ENCODE measurements at regions not wholly inside any gene's neighbourhood (a gene's known extent, or its start where the extent isn't known, plus 50 kb on each side); places are given as distances from the start of the nearest gene placed in this dataset.

- Histone ChIP-seq H3K36me3 (ENCODE audit: low read length) (no peaks in the 10 kb centered on the region), H3K27ac (ENCODE audit: low read depth, low read length) (no peak overlapping the region), H3K79me2 (ENCODE audit: insufficient read depth, low read length) (no peaks in the 10 kb centered on the region), H3K4me3 (ENCODE audit: insufficient read depth, low read length, poor library complexity, severe bottlenecking) (no peak overlapping the region), H3F3A (ENCODE audit: insufficient read depth) (no peaks in the 10 kb centered on the region), H3K9me3 (ENCODE audit: insufficient read depth, low read length) (no peaks in the 10 kb centered on the region), H3K9ac (ENCODE audit: low read length) (no peak overlapping the region), H3K27me3 (ENCODE audit: low read length) (no peaks in the 10 kb centered on the region), H2AFZ (ENCODE audit: low read depth, low read length, severe bottlenecking) (no peak overlapping the region), H4K20me1 (ENCODE audit: low read depth, low read length) (no peaks in the 10 kb centered on the region), H3K4me2 (ENCODE audit: low read depth, low read length, poor library complexity, severe bottlenecking) (no peak overlapping the region), H3K9me2 (replicated peaks; ENCODE audit: insufficient read depth, low read length) (no peaks in the 10 kb centered on the region)
- TF ChIP-seq CTCF (IDR thresholded peaks at IDR 0.05; ENCODE audit: insufficient read depth, low read length, poor library complexity, severe bottlenecking) (no peak), EZH2phosphoT487 (conservative IDR thresholded peaks at IDR 0.05; ENCODE audit: low read length) (no peak)
These were observed 329.7 kb downstream of the NDFIP2 start for GRCh38 chr13:79810669-79811068.

GRCh38 chr13:79810018-79810417 lies 329.1 kb downstream of the NDFIP2 start:
- Histone ChIP-seq H3K9ac (ENCODE audit: low read length) (no peak overlapping the region), H3F3A (ENCODE audit: insufficient read depth) (no peaks in the 10 kb centered on the region), H3K4me2 (ENCODE audit: low read depth, low read length, poor library complexity, severe bottlenecking) (no peak overlapping the region), H3K9me3 (ENCODE audit: insufficient read depth, low read length) (no peaks in the 10 kb centered on the region), H4K20me1 (ENCODE audit: low read depth, low read length) (no peaks in the 10 kb centered on the region), H3K4me3 (ENCODE audit: insufficient read depth, low read length, poor library complexity, severe bottlenecking) (no peak overlapping the region), H2AFZ (ENCODE audit: low read depth, low read length, severe bottlenecking) (no peak overlapping the region), H3K27ac (ENCODE audit: low read depth, low read length) (no peak overlapping the region), H3K27me3 (ENCODE audit: low read length) (no peaks in the 10 kb centered on the region), H3K9me2 (replicated peaks; ENCODE audit: insufficient read depth, low read length) (no peaks in the 10 kb centered on the region), H3K79me2 (ENCODE audit: insufficient read depth, low read length) (no peaks in the 10 kb centered on the region), H3K36me3 (ENCODE audit: low read length) (no peaks in the 10 kb centered on the region)
- no peak for TF ChIP-seq EZH2phosphoT487 (conservative IDR thresholded peaks at IDR 0.05; ENCODE audit: low read length)
- no peak for TF ChIP-seq CTCF (IDR thresholded peaks at IDR 0.05; ENCODE audit: insufficient read depth, low read length, poor library complexity, severe bottlenecking)

- Histone ChIP-seq H3K9ac (ENCODE audit: low read length) (no peak overlapping the region), H3K9me2 (replicated peaks; ENCODE audit: insufficient read depth, low read length) (no peaks in the 10 kb centered on the region), H3K27me3 (ENCODE audit: low read length) (no peaks in the 10 kb centered on the region), H4K20me1 (ENCODE audit: low read depth, low read length) (no peaks in the 10 kb centered on the region), H3K4me3 (ENCODE audit: insufficient read depth, low read length, poor library complexity, severe bottlenecking) (no peak overlapping the region), H3F3A (ENCODE audit: insufficient read depth) (no peaks in the 10 kb centered on the region), H3K79me2 (ENCODE audit: insufficient read depth, low read length) (no peaks in the 10 kb centered on the region), H3K9me3 (ENCODE audit: insufficient read depth, low read length) (no peaks in the 10 kb centered on the region), H2AFZ (ENCODE audit: low read depth, low read length, severe bottlenecking) (no peak overlapping the region), H3K27ac (ENCODE audit: low read depth, low read length) (no peak overlapping the region), H3K36me3 (ENCODE audit: low read length) (no peaks in the 10 kb centered on the region), H3K4me2 (ENCODE audit: low read depth, low read length, poor library complexity, severe bottlenecking) (no peak overlapping the region)
- TF ChIP-seq EZH2phosphoT487 (conservative IDR thresholded peaks at IDR 0.05; ENCODE audit: low read length) (no peak), CTCF (IDR thresholded peaks at IDR 0.05; ENCODE audit: insufficient read depth, low read length, poor library complexity, severe bottlenecking) (no peak)
These were observed 327.5 kb downstream of the NDFIP2 start for GRCh38 chr13:79808475-79808874.

All from SU-DHL-6 (cell line).